CD14-positive monocyte (primary cell): ENCODE measurements at regions not wholly inside any gene's neighbourhood (a gene's known extent, or its start where the extent isn't known, plus 50 kb on each side); places are given as distances from the start of the nearest gene placed in this dataset.

Experiments
- DNase-seq, 3 donors: peaks; one replicate each; pipeline ENCODE4 v3.0.0-alpha.2; 2011 to 2022
- H2AFZ ChIP-seq: 2 replicates; pipeline ENCODE4 v1.6.0; 2012; ENCODE audit warnings: mild to moderate bottlenecking, low read depth, low read length, inconsistent platforms; ENCODE audit not compliant: insufficient read depth, poor library complexity, severe bottlenecking
- H3K27ac ChIP-seq, 2 donors: 1 replicate in 1 of 2; 2 replicates in 1 of 2; pipeline ENCODE4 v1.5.1; 2012 to 2013; ENCODE audit warnings: low read length in 2 of 2, control low read depth in 1 of 2, inconsistent platforms in 1 of 2, low read depth in 1 of 2, mild to moderate bottlenecking in 1 of 2
- H3K27me3 ChIP-seq, 2 donors: one replicate each; pipeline versions ENCODE4 v1.6.0 to v1.6.1; 2011 to 2013; ENCODE audit warnings: low read length in 2 of 2; ENCODE audit not compliant: control insufficient read depth in 2 of 2, insufficient read depth in 2 of 2
- H3K36me3 ChIP-seq, 2 donors: replicated peaks in 1 of 2; 1 replicate in 1 of 2; 2 replicates in 1 of 2; pipeline versions ENCODE4 v1.5.1 to v1.6.1; 2012 to 2013; ENCODE audit warnings: low read length in 2 of 2, control low read depth in 1 of 2, inconsistent platforms in 1 of 2, mild to moderate bottlenecking in 1 of 2; ENCODE audit not compliant: insufficient read depth in 2 of 2, control insufficient read depth in 1 of 2
- H3K4me1 ChIP-seq, 2 donors: 1 replicate in 1 of 2; 2 replicates in 1 of 2; pipeline versions ENCODE4 v1.5.1 to v1.6.1; 2012 to 2013; ENCODE audit warnings: low read length in 2 of 2, control low read depth in 1 of 2, inconsistent platforms in 1 of 2, mild to moderate bottlenecking in 1 of 2, moderate library complexity in 1 of 2; ENCODE audit not compliant: insufficient read depth in 2 of 2, control insufficient read depth in 1 of 2
- H3K4me2 ChIP-seq: replicated peaks from 2 replicates; pipeline ENCODE3; 2012; ENCODE audit warnings: low read length, moderate library complexity, mild to moderate bottlenecking; ENCODE audit not compliant: poor library complexity, severe bottlenecking; ENCODE audit errors: extremely low read depth
- H3K4me3 ChIP-seq, 3 experiments: fragments of 200-600 bp in 1 of 3; sonication (generic) in 1 of 3; replicated peaks in 1 of 3; 1 replicate in 2 of 3; 2 replicates in 1 of 3; pipeline ENCODE4 v1.5.1; 2011 to 2013; ENCODE audit warnings: low read length in 3 of 3, mild to moderate bottlenecking in 3 of 3, control low read depth in 2 of 3, low read depth in 2 of 3, inconsistent platforms in 1 of 3, moderate library complexity in 1 of 3
- H3K79me2 ChIP-seq: 2 replicates; pipeline ENCODE4 v1.6.0; 2012; ENCODE audit warnings: mild to moderate bottlenecking, control low read depth, inconsistent platforms, low read length, moderate library complexity; ENCODE audit not compliant: insufficient read depth
- H3K9ac ChIP-seq: 2 replicates; pipeline ENCODE4 v1.6.0; 2017; ENCODE audit warnings: low read length, mild to moderate bottlenecking; ENCODE audit not compliant: insufficient read depth, poor library complexity, severe bottlenecking
- H3K9me3 ChIP-seq, 2 donors: replicated peaks in 1 of 2; 1 replicate in 1 of 2; 2 replicates in 1 of 2; pipeline versions ENCODE4 v1.5.1 to v1.6.1; 2012 to 2013; ENCODE audit warnings: low read length in 2 of 2, control low read depth in 1 of 2; ENCODE audit not compliant: control insufficient read depth in 1 of 2, insufficient read depth in 1 of 2
- H4K20me1 ChIP-seq: 2 replicates; pipeline ENCODE4 v1.6.0; 2012; ENCODE audit warnings: mild to moderate bottlenecking, low read length, control low read depth, moderate library complexity; ENCODE audit not compliant: insufficient read depth
- H3K27ac Mint-ChIP-seq, 7 donors: one replicate each; pipeline ENCODE4 v1.8.0; 2020; ENCODE audit warnings: mild to moderate bottlenecking in 7 of 7, mixed read lengths in 7 of 7, moderate library complexity in 6 of 7, inconsistent platforms in 2 of 7
- H3K27me3 Mint-ChIP-seq, 3 donors: one replicate each; pipeline ENCODE4 v1.8.0; 2021 to 2022; ENCODE audit warnings: low read depth in 3 of 3, mild to moderate bottlenecking in 3 of 3, mixed read lengths in 3 of 3, moderate library complexity in 3 of 3, inconsistent platforms in 1 of 3
- H3K36me3 Mint-ChIP-seq, 2 donors: one replicate each; pipeline ENCODE4 v1.8.0; 2020; ENCODE audit warnings: mixed read lengths in 2 of 2, inconsistent platforms in 1 of 2, mild to moderate bottlenecking in 1 of 2
- H3K4me1 Mint-ChIP-seq: one replicate; pipeline ENCODE4 v1.8.0; 2020; ENCODE audit warnings: mild to moderate bottlenecking, mixed read lengths
- H3K4me3 Mint-ChIP-seq, 2 donors: one replicate each; pipeline ENCODE4 v1.8.0; 2020; ENCODE audit warnings: mild to moderate bottlenecking in 2 of 2, mixed read lengths in 2 of 2, moderate library complexity in 1 of 2
- H3K9me3 Mint-ChIP-seq, 7 donors: one replicate each; pipeline ENCODE4 v1.8.0; 2020 to 2022; ENCODE audit warnings: mixed read lengths in 7 of 7, mild to moderate bottlenecking in 6 of 7, moderate library complexity in 6 of 7, inconsistent platforms in 2 of 7
- CTCF ChIP-seq: fragments of 200-600 bp; IDR thresholded peaks from one replicate; pipeline ENCODE4 v1.8.0; 2022; ENCODE audit warnings: antibody characterized with exemption, mild to moderate bottlenecking
- WGBS: methylation state at CpG from one replicate; pipeline ENCODE4 v1.1.5; 2013; ENCODE audit warnings: missing lambda C conversion rate; ENCODE audit not compliant: insufficient coverage; 5-methylcytosine and 5-hydroxymethylcytosine counted together
- intact Hi-C, 2 donors: fragments of 100-400 bp; cut with micrococcal nuclease; formaldehyde crosslinking; loops; one replicate each; pipeline versions ENCODE4 v1.15.0 to v1.15.1; 2023

GRCh38 chr6:7484666-7485065, 56.8 kb upstream of the DSP start:
- Histone ChIP-seq H2AFZ (no peak overlapping the region), H3K9me3 (no peaks in the 10 kb centered on the region), H3K36me3 (no peaks in the 10 kb centered on the region), H3K4me1 (peaks cover 0 to 5% of the 10 kb centered on the region in 2 donors), H3K4me2 (no peak overlapping the region), H3K9ac (no peak overlapping the region), H3K4me3 (no peak overlapping the region), H4K20me1 (no peaks in the 10 kb centered on the region), H3K79me2 (no peaks in the 10 kb centered on the region), H3K27ac (no peak overlapping the region), H3K27me3 (peaks cover 0 to 2% of the 10 kb centered on the region in 2 donors)
- no peak for TF ChIP-seq CTCF
- no peak for DNase-seq
- Mint-ChIP-seq H3K9me3 (peaks cover 0 to 8% (median 2%) of the 10 kb centered on the region in 7 donors), H3K36me3 (no peaks in the 10 kb centered on the region), H3K27me3 (peaks cover 4 to 12% (median 7%) of the 10 kb centered on the region in 3 donors), H3K4me1 (peaks cover 5% of the 10 kb centered on the region), H3K4me3 (no peak overlapping the region), H3K27ac (no peak overlapping the region)
- intact Hi-C loops, result no loop called here

GRCh38 chr6:7486951-7487350, 54.5 kb upstream of the DSP start:
- Histone ChIP-seq H3K79me2 (no peaks in the 10 kb centered on the region), H2AFZ (no peak overlapping the region), H3K9me3 (no peaks in the 10 kb centered on the region), H4K20me1 (no peaks in the 10 kb centered on the region), H3K27ac (no peak overlapping the region), H3K36me3 (no peaks in the 10 kb centered on the region), H3K4me2 (no peak overlapping the region), H3K27me3 (peaks cover 2 to 4% of the 10 kb centered on the region in 2 donors), H3K9ac (no peak overlapping the region), H3K4me1 (no peaks in the 10 kb centered on the region), H3K4me3 (no peak overlapping the region)
- no peak overlapping the region for H3K27ac Mint-ChIP-seq
- H3K27me3 Mint-ChIP-seq, result peaks cover 10 to 16% (median 12%) of the 10 kb centered on the region in 3 donors
- intact Hi-C loops, result no loop called here
- no CpG with 5 or more reads among the region's 3 CpGs for WGBS
- no peak for DNase-seq
- H3K4me3 Mint-ChIP-seq, result no peak overlapping the region
- H3K9me3 Mint-ChIP-seq, result peaks cover 0 to 5% (median 0%) of the 10 kb centered on the region in 7 donors
- no peaks in the 10 kb centered on the region for H3K4me1 Mint-ChIP-seq
- no peaks in the 10 kb centered on the region for H3K36me3 Mint-ChIP-seq
- no peak for TF ChIP-seq CTCF
